ENCODE measurements at regions not wholly inside any gene's neighbourhood (a gene's known extent, or its start where the extent isn't known, plus 50 kb on each side); places are given as distances from the start of the nearest gene placed in this dataset.

GRCh38 chr5:63674881-63675280, 287.4 kb downstream of the HTR1A start:
- no peak overlapping the region for H2BK120ac ChIP-seq (replicated peaks; ENCODE audit: low read depth, low read length)
- H3K36me3 ChIP-seq (ENCODE audit: control insufficient read depth in 2 of 4, insufficient read depth in 4 of 4, low read length in 3 of 4) = no peaks in the 10 kb centered on the region
- H3K4me1 ChIP-seq (replicated peaks in 1 of 4; ENCODE audit: control insufficient read depth in 3 of 4, insufficient read depth in 4 of 4, low read length in 3 of 4) = no peaks in the 10 kb centered on the region
- H2BK5ac ChIP-seq (ENCODE audit: low read depth, low read length) = no peak overlapping the region
- CTCF ChIA-PET (ENCODE audit: partially characterized antibody) = interaction anchor here (1.3 kb wide), 1 partner anchor 10 kb away, joined by 3 read pairs; no protein-coding TSS in a partner anchor
- WGBS, 2 experiments (ENCODE audit: extremely low coverage in 1 of 2, insufficient coverage in 1 of 2, insufficient read length in 1 of 2, insufficient replicate concordance in 2 of 2, low coverage in 1 of 2, low lambda C conversion rate in 2 of 2, missing lambda C conversion rate in 1 of 2) = 95% methylated on average over 3 of the region's 3 CpGs; no CpG with 5 or more reads in 1 of the 2 experiments
- no peak overlapping the region for H3K4me2 ChIP-seq (ENCODE audit: insufficient read depth in 1 of 2, low read depth in 2 of 2, low read length in 2 of 2)
- no peak for FAIRE-seq
- no peaks in the 10 kb centered on the region for H3K23me2 ChIP-seq (ENCODE audit: low read depth, low read length)
- no peak overlapping the region for H3K4me3 ChIP-seq (ENCODE audit: extremely low read depth in 1 of 4, insufficient read depth in 2 of 4, low read depth in 3 of 4, low read length in 4 of 4)
- H3K79me1 ChIP-seq (ENCODE audit: low read depth, low read length) = no peaks in the 10 kb centered on the region
- no peak overlapping the region for H2AK5ac ChIP-seq (ENCODE audit: low read depth, low read length)
- POLR2A ChIA-PET (ENCODE audit: partially characterized antibody) = no interaction called here
- no peak overlapping the region for H3K27ac ChIP-seq (ENCODE audit: low read depth, low read length)
- H3K9me3 ChIP-seq (ENCODE audit: insufficient read depth in 2 of 2, low read depth in 1 of 2, low read length in 1 of 2) = 0 out of 4 replicates have a peak, but pooled peaks cover 0 to 4% of the 10 kb centered on the region in 2 experiments
- H3K18ac ChIP-seq (ENCODE audit: extremely low read depth, low read length) = no peak overlapping the region
- H2BK15ac ChIP-seq (ENCODE audit: low read length) = no peak overlapping the region
- H2BK12ac ChIP-seq (ENCODE audit: low read depth, low read length) = no peak overlapping the region
- H3K27me3 ChIP-seq (replicated peaks in 1 of 4; ENCODE audit: control insufficient read depth in 3 of 4, extremely low read depth in 1 of 4, insufficient read depth in 3 of 4, low read length in 3 of 4) = no peaks in the 10 kb centered on the region
- no peak overlapping the region for H3K4ac ChIP-seq (replicated peaks; ENCODE audit: insufficient read length, low read depth, low read length)
- H2BK20ac ChIP-seq (ENCODE audit: low read length) = no peak overlapping the region
- no peak overlapping the region for H3K56ac ChIP-seq (replicated peaks; ENCODE audit: insufficient read length, low read depth, low read length)
- H3K9ac ChIP-seq (replicated peaks in 1 of 4; ENCODE audit: extremely low read depth in 1 of 4, low read depth in 3 of 4, low read length in 3 of 4) = no peak overlapping the region
- no peak for DNase-seq (ENCODE audit: low read depth in 1 of 2, low spot score in 2 of 2)
- no peak overlapping the region for H3K23ac ChIP-seq (ENCODE audit: insufficient read length)
- H4K8ac ChIP-seq (ENCODE audit: extremely low read depth, insufficient read depth, low read length) = no peak overlapping the region
- no peaks in the 10 kb centered on the region for H4K20me1 ChIP-seq (replicated peaks in 1 of 2; ENCODE audit: control insufficient read depth in 1 of 2, insufficient read depth in 2 of 2, low read length in 2 of 2)
- H2AFZ ChIP-seq (ENCODE audit: low read length) = no peak overlapping the region
- no peak overlapping the region for H3K14ac ChIP-seq (ENCODE audit: insufficient read length)
- no peak overlapping the region for H4K91ac ChIP-seq (replicated peaks; ENCODE audit: insufficient read length, low read length)
- H4K5ac ChIP-seq (ENCODE audit: insufficient read length, low read depth, low read length) = no peak overlapping the region
- no peaks in the 10 kb centered on the region for H3K79me2 ChIP-seq (ENCODE audit: control insufficient read depth in 1 of 2, insufficient read depth in 2 of 2, low read length in 2 of 2)
- TF ChIP-seq TBP (IDR thresholded peaks at IDR 0.05; ENCODE audit: low read depth, low read length) (no peak), USF2 (IDR thresholded peaks at IDR 0.05; ENCODE audit: low read length) (no peak), TAF1 (IDR thresholded peaks at IDR 0.05; ENCODE audit: low read depth, low read length) (no peak), JUND (IDR thresholded peaks at IDR 0.05; ENCODE audit: low read length) (no peak), SIX5 (IDR thresholded peaks at IDR 0.05; ENCODE audit: low read depth, low read length) (no peak), RBBP5 (IDR thresholded peaks at IDR 0.05; ENCODE audit: borderline replicate concordance, low read depth, low read length) (no peak), EZH2 (IDR thresholded peaks at IDR 0.05; ENCODE audit: low read depth, low read length, severe bottlenecking) (no peak), CHD1 (IDR thresholded peaks at IDR 0.05; ENCODE audit: low read depth, low read length) (no peak), RFX5 (IDR thresholded peaks at IDR 0.05; ENCODE audit: borderline replicate concordance, low read depth, low read length) (no peak), EP300 (IDR thresholded peaks at IDR 0.05; ENCODE audit: borderline replicate concordance in 1 of 2, low read depth in 2 of 2, low read length in 2 of 2) (no peak), SP1 (IDR thresholded peaks at IDR 0.05; ENCODE audit: low read depth, low read length) (no peak)

Measured in H1 (cell line).